ENCODE measurements at regions not wholly inside any gene's neighbourhood (a gene's known extent, or its start where the extent isn't known, plus 50 kb on each side); places are given as distances from the start of the nearest gene placed in this dataset.

- no peak for TF ChIP-seq POLR2AphosphoS5 (IDR thresholded peaks at IDR 0.05; ENCODE audit: low read depth)
- TF ChIP-seq JUNB (IDR thresholded peaks at IDR 0.05; ENCODE audit: unreplicated experiment), result no peak
- TF ChIP-seq ZNF462 (CRISPR knock-in tag; IDR thresholded peaks at IDR 0.05), result no peak
Observed at GRCh38 chr14:105818712-105819005, 292.3 kb downstream of the TMEM121 start (continued).

- ATAC-seq, result no peak
- no peaks in the 10 kb centered on the region for H3K9me2 ChIP-seq (ENCODE audit: insufficient read depth)
- H3K4me2 ChIP-seq, result no peak overlapping the region
- H3K4me3 ChIP-seq, result no peak overlapping the region
- H4K20me1 ChIP-seq (replicated peaks; ENCODE audit: insufficient read depth), result no peaks in the 10 kb centered on the region
- no peaks in the 10 kb centered on the region for H3F3A ChIP-seq (replicated peaks; ENCODE audit: low read depth)
- no peak overlapping the region for H3K4me3 Mint-ChIP-seq
- H3K27ac Mint-ChIP-seq, result no peak overlapping the region
- no peak overlapping the region for H2AFZ ChIP-seq
- H3K36me3 ChIP-seq (ENCODE audit: insufficient read depth), result peaks cover 6% of the 10 kb centered on the region; the same call in 1 of the 2 replicates
- no peaks in the 10 kb centered on the region for H3K4me1 Mint-ChIP-seq
- no peak overlapping the region for H3K27ac ChIP-seq (ENCODE audit: low read depth)
- peaks cover 95% of the 10 kb centered on the region for H3K9me3 Mint-ChIP-seq
- H3K27me3 ChIP-seq (ENCODE audit: insufficient read depth), result no peaks in the 10 kb centered on the region
- H3K79me2 ChIP-seq (replicated peaks; ENCODE audit: insufficient read depth), result no peaks in the 10 kb centered on the region
- H3K27me3 Mint-ChIP-seq (ENCODE audit: insufficient read depth, low read depth, poor library complexity), result peaks cover 6% of the 10 kb centered on the region
- DNase-seq (ENCODE audit: low spot score), result no peak
- peaks cover 43% of the 10 kb centered on the region for H3K36me3 Mint-ChIP-seq (ENCODE audit: low read depth)
- H3K4me1 ChIP-seq (ENCODE audit: insufficient read depth), result no peaks in the 10 kb centered on the region
- TF ChIP-seq ZNF462 (CRISPR knock-in tag; IDR thresholded peaks at IDR 0.05) (no peak), POLR2AphosphoS5 (IDR thresholded peaks at IDR 0.05; ENCODE audit: low read depth) (no peak), STAT1 (IDR thresholded peaks at IDR 0.05; ENCODE audit: unreplicated experiment) (no peak), ZNF114 (CRISPR knock-in tag; IDR thresholded peaks at IDR 0.05) (no peak), JUNB (IDR thresholded peaks at IDR 0.05; ENCODE audit: unreplicated experiment) (no peak), ETS1 (IDR thresholded peaks at IDR 0.05) (no peak)
Observed at GRCh38 chr14:105830171-105830570, 303.8 kb downstream of the TMEM121 start.
